Stimulated activated CD8-positive, alpha-beta memory T cell treated with anti-CD3 and anti-CD28 coated beads, Interleukin-15, amount 100 ng/mL, for 1 hour (primary cell): ENCODE measurements at regions not wholly inside any gene's neighbourhood (a gene's known extent, or its start where the extent isn't known, plus 50 kb on each side); places are given as distances from the start of the nearest gene placed in this dataset.

ENCODE experiments used
- DNase-seq: peaks from one replicate; pipeline ENCODE4 v3.0.0-alpha.2; 2020; ENCODE audit warnings: low read depth

DNA sequence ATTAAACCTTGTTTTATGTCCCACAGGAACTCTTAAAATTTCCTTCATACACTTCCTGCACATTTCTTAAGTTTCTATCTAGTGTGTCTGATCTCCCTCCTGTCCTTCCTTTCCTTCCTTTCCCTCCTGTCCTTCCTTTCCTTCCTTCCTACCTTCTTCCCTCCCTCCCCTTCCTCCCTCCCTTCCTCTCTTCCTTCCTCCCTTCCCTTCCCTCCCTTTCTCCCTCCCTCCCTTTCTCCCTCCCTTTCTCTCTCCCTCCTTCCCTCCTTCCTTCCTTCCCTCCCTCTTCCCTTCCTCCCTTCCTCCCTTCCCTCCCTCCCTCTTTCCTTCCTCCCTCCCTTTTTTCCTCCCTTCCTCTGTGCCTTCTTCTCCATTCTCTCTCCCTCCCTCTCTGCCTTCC, 414.9 kb downstream of the ENC1 start:
- DNase-seq, result no peak

DNA sequence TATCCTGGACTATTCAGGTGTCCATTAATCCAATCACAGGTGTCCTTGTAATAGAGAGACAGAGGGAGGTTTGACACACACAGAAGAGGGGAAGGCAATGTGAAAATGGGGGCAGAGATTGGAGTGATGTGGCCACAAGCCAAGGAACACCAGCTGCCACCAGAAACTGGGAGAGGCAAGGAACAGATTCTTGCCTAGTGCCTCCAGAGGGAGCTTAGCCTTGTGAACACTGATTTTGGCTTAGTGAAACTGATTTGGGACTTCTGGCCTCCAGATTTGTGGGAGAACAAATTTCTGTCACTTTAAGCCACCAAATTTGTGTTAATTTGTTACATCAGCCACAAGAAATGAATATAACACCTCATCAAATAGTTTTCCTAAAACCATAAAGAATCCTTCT, 416.2 kb downstream of the ENC1 start:
- no peak for DNase-seq

GRCh38 chr5:74222806-74223205, 417.7 kb downstream of the ENC1 start:
- no peak for DNase-seq

GRCh38 chr5:74221413-74221812, 419.1 kb downstream of the ENC1 start:
- DNase-seq, result no peak

- DNase-seq, result no peak
Observed at GRCh38 chr5:74216012-74216411, 424.5 kb downstream of the ENC1 start.

DNA sequence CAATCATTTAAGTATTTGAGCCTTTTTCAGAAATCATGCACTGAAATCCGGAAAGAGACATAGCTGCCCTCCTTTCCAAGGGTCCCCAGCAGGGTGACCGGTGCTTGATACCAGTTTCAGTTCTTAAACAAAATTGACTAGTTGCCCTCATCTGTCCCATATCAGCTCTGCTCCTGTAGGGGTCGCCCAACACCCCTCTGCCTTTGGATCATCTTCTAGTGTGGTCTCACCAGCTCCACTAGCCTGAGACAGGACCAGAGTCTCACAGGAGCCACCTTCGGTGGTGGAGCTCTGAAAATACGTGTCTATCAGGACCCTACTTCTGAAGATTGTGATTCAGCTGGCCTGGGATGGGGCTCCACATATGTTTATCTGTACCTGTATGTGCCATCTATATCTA, 428.2 kb downstream of the ENC1 start:
- no peak for DNase-seq

DNA sequence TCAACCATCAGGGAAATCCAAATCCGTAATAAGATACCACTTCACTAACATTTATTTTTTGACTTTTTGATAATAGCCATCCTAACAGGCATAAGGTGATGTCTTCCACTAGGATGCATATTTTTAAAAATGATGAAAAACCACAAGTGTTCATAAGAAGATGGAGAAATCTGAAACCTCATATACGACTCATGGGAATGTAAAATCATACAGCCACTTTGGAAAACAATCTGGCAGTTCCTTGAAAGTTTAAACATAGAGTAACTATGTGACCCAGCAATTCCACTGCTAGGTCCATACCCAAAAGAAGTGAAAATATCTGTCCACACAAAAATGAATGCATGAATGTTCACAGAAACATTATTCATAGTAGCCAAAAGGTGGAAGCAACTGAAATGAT, 431.0 kb downstream of the ENC1 start:
- no peak for DNase-seq

DNA sequence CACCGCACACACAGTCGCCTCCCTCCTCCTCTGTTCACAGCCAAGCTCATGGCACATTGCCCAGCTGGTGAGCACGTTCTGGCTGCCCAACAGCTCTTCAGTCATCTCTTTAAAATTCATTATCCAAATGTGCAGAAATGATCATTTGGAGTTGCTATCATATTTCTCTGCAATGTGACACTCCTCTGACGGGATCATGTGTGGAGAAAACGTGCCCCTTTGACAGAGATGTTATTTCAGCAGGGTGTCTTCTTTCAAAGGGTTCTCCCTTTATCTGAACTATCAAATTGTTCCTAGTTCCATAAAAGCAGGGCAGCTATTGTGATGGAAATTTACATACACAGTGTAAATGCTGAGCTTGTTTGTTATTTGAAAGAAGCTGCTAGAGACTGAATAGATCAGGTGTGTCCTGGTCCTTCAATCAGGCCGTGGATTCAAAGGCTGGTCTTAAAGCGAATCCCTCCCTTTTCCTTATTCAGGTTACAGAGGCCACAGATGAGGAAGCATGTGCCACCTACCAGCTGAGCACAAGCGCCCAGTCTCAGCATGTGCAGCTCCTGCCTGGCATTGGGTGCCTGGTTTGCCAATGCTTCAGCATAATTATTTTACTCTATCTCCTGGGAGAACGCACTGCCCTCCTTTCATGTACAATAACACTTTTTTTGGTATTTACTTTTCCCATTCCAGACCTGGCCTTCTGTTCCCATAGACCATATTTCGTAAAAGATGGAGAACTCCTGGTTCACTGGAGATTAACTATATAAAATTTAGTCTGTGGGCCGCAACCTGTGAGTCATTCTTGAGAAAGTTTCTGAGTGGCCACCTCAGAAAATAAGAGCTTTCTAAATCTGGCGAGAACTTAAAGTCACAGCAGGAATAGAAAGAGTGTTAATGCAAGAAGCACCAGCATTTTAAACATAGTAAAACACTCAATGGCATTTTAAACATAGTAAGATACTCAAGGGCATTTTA, 433.7 kb downstream of the ENC1 start:
- DNase-seq, result no peak

DNA sequence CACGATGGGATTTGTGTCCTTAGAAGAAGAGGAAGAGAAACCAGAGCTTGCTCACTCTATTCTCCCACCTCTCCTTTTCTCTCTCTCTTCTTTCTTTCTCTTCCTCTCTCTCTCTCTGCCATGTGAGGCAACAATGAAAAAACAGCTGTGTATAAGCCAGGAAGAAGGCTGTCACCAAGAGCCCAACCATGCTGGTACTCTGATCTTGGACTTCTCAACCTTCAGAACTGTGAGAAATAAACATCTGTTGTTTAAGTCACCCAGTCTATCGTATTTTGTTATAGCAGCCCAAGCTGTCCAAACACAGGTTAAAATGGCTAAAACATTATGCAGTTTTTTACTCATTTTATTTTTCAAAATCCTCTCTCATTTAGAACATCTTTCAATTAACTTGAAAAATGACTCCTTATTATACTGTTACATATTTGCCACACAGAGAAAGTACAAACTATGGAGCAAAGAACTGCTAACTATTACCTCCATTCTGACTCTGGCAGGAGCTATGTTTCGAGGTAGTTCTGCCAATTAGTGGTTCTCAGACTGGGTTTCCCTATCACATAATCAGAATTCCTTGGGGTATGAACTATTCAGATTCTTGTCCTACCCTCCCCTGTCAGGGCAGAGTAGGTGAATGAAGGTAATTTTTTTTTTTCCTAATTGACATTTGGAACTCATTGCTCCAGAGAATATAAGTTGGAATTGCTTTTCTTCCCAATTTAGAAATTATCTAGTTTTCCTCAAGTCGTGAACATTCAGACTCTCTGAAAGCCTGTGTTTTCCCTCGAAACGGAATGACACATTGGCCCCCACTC, 434.6 kb downstream of the ENC1 start:
- no peak for DNase-seq

DNA sequence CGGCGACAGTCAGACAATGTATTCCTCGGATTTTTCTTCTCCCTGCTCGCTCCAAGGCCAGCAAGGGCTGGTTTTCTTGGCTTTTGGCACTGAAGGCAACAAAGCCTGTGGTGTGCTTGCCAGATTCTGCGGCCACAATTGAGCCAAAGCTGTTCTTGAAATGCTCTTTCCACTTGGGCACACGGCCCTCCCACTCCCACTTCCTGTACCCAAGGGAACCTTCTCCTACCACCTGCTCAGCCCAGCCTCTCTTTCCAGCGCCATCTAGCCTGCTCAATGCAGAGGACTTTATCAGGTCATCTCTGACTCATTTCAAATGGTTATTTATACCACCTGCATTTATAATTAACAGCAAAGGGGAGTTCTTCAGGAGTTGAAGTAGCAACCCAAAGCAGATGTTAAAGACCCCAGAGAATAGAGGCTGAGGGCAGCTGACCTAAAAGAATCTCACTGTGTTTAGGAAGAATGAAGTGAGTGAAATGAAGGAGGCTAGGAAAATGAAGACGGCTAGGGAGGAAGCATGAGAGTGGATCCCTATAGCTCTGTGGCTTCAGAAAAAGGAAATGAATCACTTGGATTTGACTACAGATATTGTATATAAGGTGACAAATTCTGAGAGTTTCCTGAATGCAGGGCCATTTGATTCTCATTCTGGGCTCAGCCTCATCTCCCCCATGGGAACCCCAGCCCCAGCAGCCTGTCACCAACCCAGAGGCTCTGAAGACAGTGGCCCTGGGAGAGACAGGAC, 439.0 kb downstream of the ENC1 start:
- DNase-seq, result no peak

DNA sequence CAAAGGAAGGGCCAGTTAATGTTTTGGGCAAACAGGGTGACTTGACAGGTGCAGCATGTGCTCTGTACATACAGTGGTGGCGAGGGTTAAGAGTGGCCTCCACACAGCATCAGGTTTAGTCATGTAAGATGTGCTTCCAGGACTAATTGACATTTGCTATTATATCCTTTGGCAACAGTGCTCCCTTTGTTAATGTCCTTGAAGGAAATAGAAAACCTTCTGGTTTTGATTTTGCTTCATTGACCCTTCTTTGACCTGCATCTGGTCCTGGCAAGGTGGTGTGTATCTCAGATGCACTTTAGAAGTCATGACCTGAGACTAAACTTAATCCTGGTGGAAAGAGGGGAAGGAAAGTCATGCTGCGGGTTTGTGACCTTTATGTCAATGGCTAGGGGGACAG, 440.0 kb downstream of the ENC1 start:
- DNase-seq, result no peak

- no peak for DNase-seq
Observed at GRCh38 chr5:74199436-74200210, 440.9 kb downstream of the ENC1 start.

- DNase-seq, result no peak
Observed at GRCh38 chr5:74199005-74199404, 441.5 kb downstream of the ENC1 start.

GRCh38 chr5:74198156-74198555, 442.4 kb downstream of the ENC1 start:
- DNase-seq, result no peak

GRCh38 chr5:74196233-74196632, 444.3 kb downstream of the ENC1 start:
- DNase-seq, result no peak

- no peak for DNase-seq
Observed at GRCh38 chr5:74194196-74194595, 446.3 kb downstream of the ENC1 start.

DNA sequence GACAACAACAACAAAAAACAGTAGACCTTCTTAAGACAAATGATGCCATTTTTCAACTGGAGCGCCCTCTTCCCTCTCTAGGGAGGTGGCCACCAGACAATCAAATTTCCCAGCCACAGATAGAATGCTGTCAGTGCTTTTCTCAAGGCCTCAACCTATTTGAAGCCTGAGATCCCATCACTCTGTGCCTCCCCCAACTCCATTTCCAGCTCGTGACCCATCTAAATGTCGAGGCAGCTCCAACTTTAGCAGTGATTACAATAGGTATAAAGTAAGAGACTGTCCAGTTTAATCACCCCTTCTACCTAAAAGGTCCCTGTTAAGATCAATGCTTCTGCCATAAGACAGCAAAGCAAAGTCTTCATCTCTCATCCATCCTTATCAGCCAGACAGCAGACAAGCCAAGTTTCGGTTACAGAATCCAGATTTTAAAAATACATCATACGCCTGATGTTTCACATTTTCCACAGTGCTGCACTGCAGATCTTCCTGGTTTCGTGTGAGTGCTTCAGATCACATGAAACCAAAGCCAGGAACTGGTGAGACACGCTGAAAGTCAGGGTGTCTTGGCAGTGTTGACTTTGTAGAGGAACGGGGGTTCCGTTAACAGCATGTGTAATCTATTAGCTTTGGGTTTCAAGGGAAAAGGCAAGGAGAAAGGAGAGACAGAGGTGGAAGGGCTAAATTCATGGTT, 447.8 kb downstream of the ENC1 start:
- DNase-seq, result no peak

- DNase-seq, result no peak
Observed at GRCh38 chr5:74188351-74189105, 452.0 kb downstream of the ENC1 start.

DNA sequence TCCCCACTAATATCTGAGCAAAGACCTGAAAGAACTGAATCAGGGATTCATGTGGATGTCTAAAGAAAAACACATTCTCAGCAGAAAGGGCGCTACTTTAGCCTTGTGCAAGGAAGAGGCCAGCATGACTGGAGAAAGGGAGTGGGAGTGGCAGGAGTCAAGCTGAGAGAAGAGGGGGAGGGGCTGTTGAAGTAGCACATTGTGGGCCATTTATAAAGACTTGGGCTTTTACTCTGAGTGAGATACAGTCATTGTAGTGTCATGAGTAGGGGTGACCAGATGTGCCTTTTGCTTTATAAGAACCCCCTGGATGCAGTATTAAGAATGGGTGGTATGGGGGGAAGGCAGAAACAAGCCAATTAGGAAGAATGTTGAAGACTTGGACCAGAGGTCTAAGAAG, 452.8 kb downstream of the ENC1 start:
- no peak for DNase-seq
